IPS-20b (cell line): ENCODE measurements at regions not wholly inside any gene's neighbourhood (a gene's known extent, or its start where the extent isn't known, plus 50 kb on each side); places are given as distances from the start of the nearest gene placed in this dataset.

ENCODE experiments used
- H3K27ac ChIP-seq: one replicate; pipeline ENCODE4 v1.5.1; 2013; ENCODE audit warnings: low read length
- H3K27me3 ChIP-seq: 2 replicates; pipeline ENCODE4 v1.6.1; 2013; ENCODE audit warnings: mild to moderate bottlenecking, low read length, inconsistent platforms; ENCODE audit not compliant: insufficient read depth
- H3K36me3 ChIP-seq: 2 replicates; pipeline ENCODE4 v1.6.1; 2013; ENCODE audit warnings: low read depth, mild to moderate bottlenecking, inconsistent platforms, low read length, moderate library complexity; ENCODE audit not compliant: insufficient read depth
- H3K4me1 ChIP-seq: 2 replicates; pipeline ENCODE4 v1.6.1; 2013; ENCODE audit warnings: mild to moderate bottlenecking, control low read depth, inconsistent platforms, low read length, moderate library complexity; ENCODE audit not compliant: insufficient read depth
- H3K4me3 ChIP-seq: 2 replicates; pipeline ENCODE4 v1.5.1; 2013; ENCODE audit warnings: mild to moderate bottlenecking, low read length, inconsistent platforms
- H3K9ac ChIP-seq: 2 replicates; pipeline ENCODE4 v1.6.1; 2013; ENCODE audit warnings: low read depth, mild to moderate bottlenecking, inconsistent platforms, low read length, moderate library complexity
- H3K9me3 ChIP-seq: 2 replicates; pipeline ENCODE4 v1.6.1; 2013; ENCODE audit warnings: mild to moderate bottlenecking, low read depth, low read length, inconsistent platforms; ENCODE audit not compliant: insufficient read depth

- H3K9ac ChIP-seq = no peak overlapping the region
- no peaks in the 10 kb centered on the region for H3K4me1 ChIP-seq
- no peaks in the 10 kb centered on the region for H3K36me3 ChIP-seq
- H3K4me3 ChIP-seq = no peak overlapping the region
- no peaks in the 10 kb centered on the region for H3K27me3 ChIP-seq
- no peak overlapping the region for H3K27ac ChIP-seq
- no peaks in the 10 kb centered on the region for H3K9me3 ChIP-seq
These were observed 261.2 kb upstream of the NDST4 start for GRCh38 chr4:115374621-115375020.

DNA sequence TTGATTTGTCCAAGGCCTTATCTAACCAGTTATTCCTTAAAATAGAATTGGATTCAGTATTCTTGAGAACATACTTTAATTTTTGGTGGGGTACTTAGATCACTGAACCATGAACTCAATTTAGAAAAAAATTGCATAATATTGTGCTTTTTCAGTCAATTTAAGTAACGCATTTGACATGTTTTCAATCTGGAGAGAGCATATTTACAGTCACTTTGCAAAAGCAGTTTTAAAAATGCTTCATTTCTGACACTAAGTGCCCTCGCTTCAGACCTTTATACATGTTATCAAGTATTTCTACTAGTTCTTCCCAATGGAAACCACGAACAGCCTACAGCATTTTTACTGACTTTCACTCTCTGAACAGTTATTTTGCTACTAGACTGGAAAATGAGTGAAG lies 257.1 kb upstream of the NDST4 start:
- Histone ChIP-seq H3K4me3 (no peak overlapping the region), H3K4me1 (no peaks in the 10 kb centered on the region), H3K9ac (no peak overlapping the region), H3K27me3 (no peaks in the 10 kb centered on the region), H3K27ac (no peak overlapping the region), H3K9me3 (no peaks in the 10 kb centered on the region), H3K36me3 (no peaks in the 10 kb centered on the region)

GRCh38 chr4:115370012-115370411 lies 256.6 kb upstream of the NDST4 start:
- no peak overlapping the region for H3K9ac ChIP-seq
- no peak overlapping the region for H3K27ac ChIP-seq
- H3K27me3 ChIP-seq = no peaks in the 10 kb centered on the region
- H3K4me3 ChIP-seq = no peak overlapping the region
- H3K36me3 ChIP-seq = no peaks in the 10 kb centered on the region
- no peaks in the 10 kb centered on the region for H3K4me1 ChIP-seq
- H3K9me3 ChIP-seq = no peaks in the 10 kb centered on the region

- H3K9ac ChIP-seq = no peak overlapping the region
- H3K27ac ChIP-seq = no peak overlapping the region
- H3K27me3 ChIP-seq = no peaks in the 10 kb centered on the region
- no peaks in the 10 kb centered on the region for H3K36me3 ChIP-seq
- no peaks in the 10 kb centered on the region for H3K4me1 ChIP-seq
- H3K4me3 ChIP-seq = no peak overlapping the region
- no peaks in the 10 kb centered on the region for H3K9me3 ChIP-seq
These were observed 253.0 kb upstream of the NDST4 start for GRCh38 chr4:115366390-115366789.

- no peaks in the 10 kb centered on the region for H3K4me1 ChIP-seq
- no peak overlapping the region for H3K9ac ChIP-seq
- H3K27ac ChIP-seq = no peak overlapping the region
- H3K36me3 ChIP-seq = no peaks in the 10 kb centered on the region
- H3K4me3 ChIP-seq = no peak overlapping the region
- no peaks in the 10 kb centered on the region for H3K27me3 ChIP-seq
- no peaks in the 10 kb centered on the region for H3K9me3 ChIP-seq
These were observed 251.8 kb upstream of the NDST4 start for GRCh38 chr4:115365185-115365584.

- Histone ChIP-seq H3K36me3 (no peaks in the 10 kb centered on the region), H3K9me3 (no peaks in the 10 kb centered on the region), H3K9ac (no peak overlapping the region), H3K27me3 (no peaks in the 10 kb centered on the region), H3K27ac (no peak overlapping the region), H3K4me1 (no peaks in the 10 kb centered on the region), H3K4me3 (no peak overlapping the region)
These were observed 248.4 kb upstream of the NDST4 start for GRCh38 chr4:115361781-115362180.

DNA sequence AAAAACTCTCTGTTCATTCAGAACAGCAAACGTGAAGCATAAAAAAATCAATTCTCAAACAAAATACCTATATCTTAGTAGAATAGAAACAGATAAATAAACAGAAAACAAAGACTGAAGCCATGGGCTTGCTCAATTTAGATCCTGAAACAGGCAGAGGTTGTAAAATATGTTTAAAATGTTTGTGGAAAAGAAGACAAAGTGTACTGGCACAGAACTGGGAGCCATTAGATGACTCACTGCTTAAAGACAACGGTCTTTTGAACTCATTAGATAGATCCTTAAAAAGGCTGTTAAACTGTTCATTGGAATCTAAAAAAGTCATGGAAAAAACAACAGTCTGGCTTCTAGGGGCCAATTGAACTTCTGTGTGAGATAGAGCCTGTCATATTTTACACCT lies 247.0 kb upstream of the NDST4 start:
- Histone ChIP-seq H3K27me3 (no peaks in the 10 kb centered on the region), H3K4me1 (no peaks in the 10 kb centered on the region), H3K4me3 (no peak overlapping the region), H3K36me3 (no peaks in the 10 kb centered on the region), H3K27ac (no peak overlapping the region), H3K9me3 (no peaks in the 10 kb centered on the region), H3K9ac (no peak overlapping the region)

- no peak overlapping the region for H3K27ac ChIP-seq
- no peaks in the 10 kb centered on the region for H3K27me3 ChIP-seq
- no peak overlapping the region for H3K4me3 ChIP-seq
- peaks cover 16% of the 10 kb centered on the region for H3K9me3 ChIP-seq
- H3K36me3 ChIP-seq = no peaks in the 10 kb centered on the region
- H3K9ac ChIP-seq = no peak overlapping the region
- H3K4me1 ChIP-seq = no peaks in the 10 kb centered on the region
These were observed 244.4 kb upstream of the NDST4 start for GRCh38 chr4:115357776-115358175.

GRCh38 chr4:115356176-115356575 lies 242.8 kb upstream of the NDST4 start:
- no peaks in the 10 kb centered on the region for H3K36me3 ChIP-seq
- no peak overlapping the region for H3K9ac ChIP-seq
- no peak overlapping the region for H3K4me3 ChIP-seq
- no peak overlapping the region for H3K27ac ChIP-seq
- no peaks in the 10 kb centered on the region for H3K27me3 ChIP-seq
- H3K9me3 ChIP-seq = peaks cover 16% of the 10 kb centered on the region
- H3K4me1 ChIP-seq = no peaks in the 10 kb centered on the region

DNA sequence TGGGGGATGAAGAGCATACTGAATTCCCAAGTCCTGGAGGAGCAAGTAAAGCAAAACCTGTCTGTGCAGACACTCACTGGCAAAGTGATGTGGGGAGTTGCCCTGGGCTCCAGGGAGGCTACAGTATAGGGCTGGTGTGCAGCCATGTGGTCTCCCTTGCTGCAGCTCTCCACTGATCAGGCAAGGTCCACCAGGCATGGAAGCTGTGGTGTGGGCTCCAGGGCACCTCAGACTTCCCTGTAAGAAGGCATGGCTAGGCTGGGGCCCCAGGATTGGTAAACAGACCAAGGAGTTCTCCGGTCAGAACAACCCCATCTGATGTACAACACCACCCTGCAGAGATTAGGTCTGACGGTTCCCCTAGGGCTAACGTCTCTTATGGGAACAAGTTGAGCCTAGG lies 241.9 kb upstream of the NDST4 start:
- Histone ChIP-seq H3K27me3 (no peaks in the 10 kb centered on the region), H3K36me3 (no peaks in the 10 kb centered on the region), H3K4me3 (no peak overlapping the region), H3K9me3 (peaks cover 16% of the 10 kb centered on the region), H3K9ac (no peak overlapping the region), H3K27ac (no peak overlapping the region), H3K4me1 (no peaks in the 10 kb centered on the region)

- no peak overlapping the region for H3K27ac ChIP-seq
- H3K9ac ChIP-seq = no peak overlapping the region
- peaks cover 16% of the 10 kb centered on the region for H3K9me3 ChIP-seq
- H3K36me3 ChIP-seq = no peaks in the 10 kb centered on the region
- no peaks in the 10 kb centered on the region for H3K4me1 ChIP-seq
- no peak overlapping the region for H3K4me3 ChIP-seq
- H3K27me3 ChIP-seq = no peaks in the 10 kb centered on the region
These were observed 239.9 kb upstream of the NDST4 start for GRCh38 chr4:115353370-115353769.

- H3K36me3 ChIP-seq = no peaks in the 10 kb centered on the region
- no peak overlapping the region for H3K4me3 ChIP-seq
- no peak overlapping the region for H3K27ac ChIP-seq
- H3K27me3 ChIP-seq = no peaks in the 10 kb centered on the region
- no peaks in the 10 kb centered on the region for H3K4me1 ChIP-seq
- H3K9ac ChIP-seq = no peak overlapping the region
- no peaks in the 10 kb centered on the region for H3K9me3 ChIP-seq
These were observed 229.8 kb upstream of the NDST4 start for GRCh38 chr4:115343171-115343570.
